A549 (cell line): ENCODE measurements at regions not wholly inside any gene's neighbourhood (a gene's known extent, or its start where the extent isn't known, plus 50 kb on each side); places are given as distances from the start of the nearest gene placed in this dataset.
"Not testable (repeated sequence)": the region's sequence is repeated elsewhere in the genome, so short reads cannot be mapped to it uniquely, and the experiment has no call there.

Experiments used
- ATAC-seq, 2 experiments: fragments of 200-7000 bp in 1 of 2; fragments of >200 bp in 1 of 2; cut with Nextera tagmentation in 1 of 2; cut with Tn5 transposase in 1 of 2; 3 replicates each; pipeline versions ENCODE4 v1.8.0 to v1.9.1; 2018 to 2020; ENCODE audit warnings: mild to moderate bottlenecking in 1 of 2, moderate library complexity in 1 of 2
- CTCF ChIA-PET: fragments of 300-600 bp; sonication (Branson Sonifier 250); formaldehyde crosslinking; extraction: SDS; loops from one replicate; lab custom pipeline; 2021; ENCODE audit warnings: antibody characterized with exemption, inconsistent platforms; lab: Yijun Ruan, JAX
- POLR2A ChIA-PET: fragments of 350-600 bp; formaldehyde crosslinking; extraction: SDS; loops from one replicate; lab custom pipeline; 2021; ENCODE audit warnings: antibody characterized with exemption, inconsistent platforms; lab: Yijun Ruan, JAX
- DNase-seq, 2 experiments: peaks; one replicate each; pipeline versions ENCODE4 v3.0.0 to v3.0.0-alpha.2; 2011 to 2016; ENCODE audit warnings: low read depth in 1 of 2, low spot score in 1 of 2
- FAIRE-seq: peaks from 2 replicates; lab custom pipeline; 2011; peaks lifted over from hg19 to GRCh38; lab: Jason Lieb, UNC
- H3K27ac ChIP-seq, 2 experiments: fragments of >200 bp; sonication (Bioruptor Twin); formaldehyde crosslinking; 3 replicates each; pipeline ENCODE4 v1.5.1; 2016 to 2017
- H3K4me1 ChIP-seq: fragments of >200 bp; sonication (Bioruptor Twin); formaldehyde crosslinking; 3 replicates; pipeline ENCODE4 v1.6.1; 2016
- H3K4me2 ChIP-seq: fragments of >200 bp; sonication (Bioruptor Twin); formaldehyde crosslinking; 3 replicates; pipeline ENCODE4 v1.6.1; 2016
- H3K4me3 ChIP-seq: fragments of >200 bp; sonication (Bioruptor Twin); formaldehyde crosslinking; 3 replicates; pipeline ENCODE4 v1.5.1; 2016
- H3K9me3 ChIP-seq: fragments of >200 bp; sonication (Bioruptor Twin); formaldehyde crosslinking; 3 replicates; pipeline ENCODE4 v1.6.1; 2016
- CBX8 ChIP-seq: fragments of 200-600 bp; sonication (generic); IDR thresholded peaks from 2 replicates; pipeline ENCODE4 v1.6.1; 2016
- CHD2 ChIP-seq: fragments of 150-350 bp; IDR thresholded peaks from 2 replicates; pipeline ENCODE4 v1.6.1; 2014; ENCODE audit warnings: low read length; ENCODE audit not compliant: partially characterized antibody
- E2F6 ChIP-seq: IDR thresholded peaks from 2 replicates; pipeline ENCODE4 v1.6.1; 2012; ENCODE audit warnings: low read depth, borderline replicate concordance
- EHF ChIP-seq: fragments of 250-450 bp; sonication (Bioruptor Pico); IDR thresholded peaks from 2 replicates; pipeline ENCODE4 v1.5.0; 2020; ENCODE audit warnings: mild to moderate bottlenecking
- EP300 ChIP-seq, 2 experiments: fragments of >200 bp; sonication (Bioruptor Twin); formaldehyde crosslinking; IDR thresholded peaks; 2 replicates in 1 of 2; 3 replicates in 1 of 2; pipeline ENCODE4 v1.6.1; 2016 to 2017
- FOSB ChIP-seq: fragments of 250-450 bp; sonication (Bioruptor Pico); IDR thresholded peaks from 2 replicates; pipeline ENCODE4 v1.5.0; 2020; ENCODE audit warnings: mild to moderate bottlenecking, moderate library complexity
- FOXS1 ChIP-seq: fragments of 250-450 bp; sonication (Bioruptor Pico); IDR thresholded peaks from 2 replicates; pipeline ENCODE4 v1.5.0; 2020; ENCODE audit warnings: mild to moderate bottlenecking, moderate library complexity
- HES2 ChIP-seq: fragments of >200 bp; sonication (Bioruptor Twin); formaldehyde crosslinking; IDR thresholded peaks from 2 replicates; pipeline ENCODE4 v1.6.1; 2016
- HEYL ChIP-seq: fragments of 250-450 bp; sonication (Bioruptor Pico); IDR thresholded peaks from 2 replicates; pipeline ENCODE4 v1.8.0; 2021; ENCODE audit warnings: mild to moderate bottlenecking, moderate library complexity
- HMGXB4 ChIP-seq: fragments of 250-450 bp; sonication (Bioruptor Pico); IDR thresholded peaks from 2 replicates; pipeline ENCODE4 v1.5.0; 2021; ENCODE audit warnings: mild to moderate bottlenecking, moderate library complexity, borderline replicate concordance
- HOXB13 ChIP-seq: fragments of 250-450 bp; sonication (Bioruptor Pico); IDR thresholded peaks from 2 replicates; pipeline ENCODE4 v1.5.0; 2020; ENCODE audit warnings: low read depth, mild to moderate bottlenecking, moderate library complexity
- HOXB5 ChIP-seq: fragments of 250-450 bp; sonication (Bioruptor Pico); IDR thresholded peaks from 2 replicates; pipeline ENCODE4 v1.5.0; 2020; ENCODE audit warnings: mild to moderate bottlenecking, moderate library complexity
- MYC ChIP-seq: IDR thresholded peaks from 2 replicates; pipeline ENCODE4 v1.6.1; 2012; ENCODE audit warnings: mild to moderate bottlenecking, inconsistent platforms, low read length, improper control_type of control experiment, borderline replicate concordance
- NFE2L2 ChIP-seq: fragments of 150-350 bp; conservative IDR thresholded peaks from 2 replicates; pipeline ENCODE4 v1.6.1; 2014; ENCODE audit warnings: low read length
- NPAS2 ChIP-seq: fragments of 250-450 bp; sonication (Bioruptor Pico); IDR thresholded peaks from 2 replicates; pipeline ENCODE4 v1.8.0; 2022; ENCODE audit warnings: mild to moderate bottlenecking, moderate library complexity, borderline replicate concordance
- POLR2A ChIP-seq: IDR thresholded peaks from 2 replicates; pipeline ENCODE4 v1.6.1; 2012; ENCODE audit warnings: mild to moderate bottlenecking, low read length
- RARB ChIP-seq: fragments of 250-450 bp; sonication (Bioruptor Pico); IDR thresholded peaks from 2 replicates; pipeline ENCODE4 v1.8.0; 2021; ENCODE audit warnings: mild to moderate bottlenecking, moderate library complexity
- SREBF2 ChIP-seq: fragments of 450-650 bp; IDR thresholded peaks from 2 replicates; pipeline ENCODE4 v1.6.1; 2014; ENCODE audit warnings: mild to moderate bottlenecking, moderate library complexity
- TFCP2L1 ChIP-seq: fragments of 250-450 bp; sonication (Bioruptor Pico); IDR thresholded peaks from 2 replicates; pipeline ENCODE4 v1.5.0; 2021; ENCODE audit warnings: mild to moderate bottlenecking
- TP53 ChIP-seq: fragments of 250-450 bp; sonication (Bioruptor Pico); IDR thresholded peaks from 2 replicates; pipeline ENCODE4 v1.5.0; 2021; ENCODE audit warnings: mild to moderate bottlenecking, moderate library complexity
- WGBS: methylation state at CpG from one replicate; pipeline ENCODE4 v1.1.6; 2017; ENCODE audit errors: missing lambda C conversion rate; 5-methylcytosine and 5-hydroxymethylcytosine counted together

- Histone ChIP-seq H3K4me1 (no peaks in the 10 kb centered on the region), H3K4me2 (no peak overlapping the region), H3K27ac (no peak overlapping the region), H3K4me3 (no peak overlapping the region), H3K9me3 (peaks cover 2% of the 10 kb centered on the region; the same call in 1 of the 3 replicates)
- CTCF ChIA-PET = no interaction called here
- no peak for DNase-seq
- ATAC-seq = no peak
- no peak for TF ChIP-seq POLR2A
- no peak for TF ChIP-seq EP300 (IDR thresholded peaks at IDR 0.05)
- TF ChIP-seq SREBF2 = no peak
- no peak for TF ChIP-seq HOXB13 (CRISPR knock-in tag)
- no peak for TF ChIP-seq E2F6
- no peak for TF ChIP-seq NFE2L2
- no peak for TF ChIP-seq HOXB5 (CRISPR knock-in tag)
- no peak for TF ChIP-seq HES2
- no peak for TF ChIP-seq CBX8
- TF ChIP-seq HEYL = no peak
- no peak for TF ChIP-seq MYC
- no peak for TF ChIP-seq FOSB (CRISPR knock-in tag)
- TF ChIP-seq RARB (CRISPR knock-in tag) = no peak
- no peak for TF ChIP-seq NPAS2 (CRISPR knock-in tag)
- POLR2A ChIA-PET = no interaction called here
- 9% methylated on average over 9 of the region's 9 CpGs for WGBS
- no peak for FAIRE-seq
Measured at GRCh38 chr12:71315328-71315985, 124.1 kb upstream of the LGR5 start.

GRCh38 chr12:71312768-71313403 is 126.7 kb upstream of the LGR5 start:
- Histone ChIP-seq H3K27ac (no peak overlapping the region), H3K4me3 (no peak overlapping the region), H3K9me3 (no peaks in the 10 kb centered on the region; the same call in 2 of the 3 replicates), H3K4me1 (no peaks in the 10 kb centered on the region), H3K4me2 (no peak overlapping the region)
- ATAC-seq = no peak
- WGBS = 0% methylated on average over 3 of the region's 3 CpGs
- no peak for TF ChIP-seq EHF (CRISPR knock-in tag)
- TF ChIP-seq TP53 (CRISPR knock-in tag) = no peak
- no peak for TF ChIP-seq NFE2L2
- TF ChIP-seq TFCP2L1 (CRISPR knock-in tag) = no peak
- no peak for TF ChIP-seq CHD2
- TF ChIP-seq FOXS1 (CRISPR knock-in tag) = no peak
- no peak for TF ChIP-seq POLR2A
- no peak for TF ChIP-seq CBX8
- TF ChIP-seq HMGXB4 = no peak
- TF ChIP-seq E2F6 = no peak
- no peak for TF ChIP-seq HOXB5 (CRISPR knock-in tag)
- TF ChIP-seq HOXB13 (CRISPR knock-in tag) = no peak
- no peak for DNase-seq
- ChIA-PET CTCF (no interaction called here), POLR2A (no interaction called here)
- FAIRE-seq = no peak

GRCh38 chr12:71311611-71312010 is 128.0 kb upstream of the LGR5 start:
- H3K4me3 ChIP-seq, FAIRE-seq, DNase-seq, H3K27ac ChIP-seq, H3K9me3 ChIP-seq, CTCF ChIA-PET, H3K4me2 ChIP-seq, ATAC-seq, H3K4me1 ChIP-seq, POLR2A ChIA-PET: not testable (repeated sequence)
- WGBS = 28% methylated on average over 4 of the region's 4 CpGs
